ENCODE measurements at regions not wholly inside any gene's neighbourhood (a gene's known extent, or its start where the extent isn't known, plus 50 kb on each side); places are given as distances from the start of the nearest gene placed in this dataset.

GRCh38 chr22:27093422-27093821, 436.0 kb downstream of the MIAT start:
- no peak for DNase-seq (ENCODE audit: low read depth)
- H3K4me3 ChIP-seq (ENCODE audit: low read depth, low read length) = no peak overlapping the region
- TF ChIP-seq, protein P1, sequence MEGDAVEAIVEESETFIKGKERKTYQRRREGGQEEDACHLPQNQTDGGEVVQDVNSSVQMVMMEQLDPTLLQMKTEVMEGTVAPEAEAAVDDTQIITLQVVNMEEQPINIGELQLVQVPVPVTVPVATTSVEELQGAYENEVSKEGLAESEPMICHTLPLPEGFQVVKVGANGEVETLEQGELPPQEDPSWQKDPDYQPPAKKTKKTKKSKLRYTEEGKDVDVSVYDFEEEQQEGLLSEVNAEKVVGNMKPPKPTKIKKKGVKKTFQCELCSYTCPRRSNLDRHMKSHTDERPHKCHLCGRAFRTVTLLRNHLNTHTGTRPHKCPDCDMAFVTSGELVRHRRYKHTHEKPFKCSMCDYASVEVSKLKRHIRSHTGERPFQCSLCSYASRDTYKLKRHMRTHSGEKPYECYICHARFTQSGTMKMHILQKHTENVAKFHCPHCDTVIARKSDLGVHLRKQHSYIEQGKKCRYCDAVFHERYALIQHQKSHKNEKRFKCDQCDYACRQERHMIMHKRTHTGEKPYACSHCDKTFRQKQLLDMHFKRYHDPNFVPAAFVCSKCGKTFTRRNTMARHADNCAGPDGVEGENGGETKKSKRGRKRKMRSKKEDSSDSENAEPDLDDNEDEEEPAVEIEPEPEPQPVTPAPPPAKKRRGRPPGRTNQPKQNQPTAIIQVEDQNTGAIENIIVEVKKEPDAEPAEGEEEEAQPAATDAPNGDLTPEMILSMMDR (IDR thresholded peaks at IDR 0.05; ENCODE audit: low read depth, low read length, missing control alignments) = no peak

DNA sequence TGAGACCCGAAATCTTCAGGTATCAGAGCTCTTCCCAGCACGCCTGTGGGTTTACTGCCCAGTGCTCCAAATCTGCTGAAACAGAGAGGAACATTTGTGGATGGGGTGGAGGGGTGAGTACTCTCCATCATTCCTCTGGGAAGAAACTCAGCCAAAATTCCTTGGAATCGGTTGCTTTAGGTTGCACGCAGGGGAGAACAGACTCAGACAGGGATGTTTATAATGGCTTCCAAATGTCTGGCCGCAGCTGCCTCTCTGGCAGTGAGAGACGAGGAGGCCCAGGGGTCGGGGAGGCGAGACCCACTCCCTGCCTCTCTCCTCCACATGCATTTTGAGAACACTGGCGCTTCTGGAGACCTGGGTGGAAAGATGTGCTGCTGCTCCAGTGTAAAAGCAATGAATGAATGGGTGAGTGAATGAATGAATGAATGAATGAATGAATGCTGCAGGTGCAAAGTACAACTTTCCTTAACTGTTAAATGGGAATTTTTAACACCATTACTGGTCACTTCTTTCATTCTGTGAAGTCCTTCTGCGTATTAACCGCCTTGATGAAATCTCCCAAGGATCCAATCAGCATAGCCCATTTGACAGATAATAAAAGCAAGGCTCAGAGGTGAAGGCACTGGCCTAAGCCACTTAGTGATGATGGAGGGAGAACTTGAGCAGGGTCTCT, 437.4 kb downstream of the MIAT start:
- DNase-seq (ENCODE audit: low read depth) = no peak
- TF ChIP-seq, protein P1 (IDR thresholded peaks at IDR 0.05; ENCODE audit: low read depth, low read length, missing control alignments) = no peak
- H3K4me3 ChIP-seq (ENCODE audit: low read depth, low read length) = no peak overlapping the region

- no peak for DNase-seq (ENCODE audit: low read depth)
- no peak overlapping the region for H3K4me3 ChIP-seq (ENCODE audit: low read depth, low read length)
- TF ChIP-seq, protein P1 (IDR thresholded peaks at IDR 0.05; ENCODE audit: low read depth, low read length, missing control alignments) = no peak
Measured at GRCh38 chr22:27097506-27097905, 440.1 kb downstream of the MIAT start.

GRCh38 chr22:27097933-27098332, 440.5 kb downstream of the MIAT start:
- H3K4me3 ChIP-seq (ENCODE audit: low read depth, low read length) = no peak overlapping the region
- no peak for DNase-seq (ENCODE audit: low read depth)
- TF ChIP-seq, protein P1 (IDR thresholded peaks at IDR 0.05; ENCODE audit: low read depth, low read length, missing control alignments) = no peak

DNA sequence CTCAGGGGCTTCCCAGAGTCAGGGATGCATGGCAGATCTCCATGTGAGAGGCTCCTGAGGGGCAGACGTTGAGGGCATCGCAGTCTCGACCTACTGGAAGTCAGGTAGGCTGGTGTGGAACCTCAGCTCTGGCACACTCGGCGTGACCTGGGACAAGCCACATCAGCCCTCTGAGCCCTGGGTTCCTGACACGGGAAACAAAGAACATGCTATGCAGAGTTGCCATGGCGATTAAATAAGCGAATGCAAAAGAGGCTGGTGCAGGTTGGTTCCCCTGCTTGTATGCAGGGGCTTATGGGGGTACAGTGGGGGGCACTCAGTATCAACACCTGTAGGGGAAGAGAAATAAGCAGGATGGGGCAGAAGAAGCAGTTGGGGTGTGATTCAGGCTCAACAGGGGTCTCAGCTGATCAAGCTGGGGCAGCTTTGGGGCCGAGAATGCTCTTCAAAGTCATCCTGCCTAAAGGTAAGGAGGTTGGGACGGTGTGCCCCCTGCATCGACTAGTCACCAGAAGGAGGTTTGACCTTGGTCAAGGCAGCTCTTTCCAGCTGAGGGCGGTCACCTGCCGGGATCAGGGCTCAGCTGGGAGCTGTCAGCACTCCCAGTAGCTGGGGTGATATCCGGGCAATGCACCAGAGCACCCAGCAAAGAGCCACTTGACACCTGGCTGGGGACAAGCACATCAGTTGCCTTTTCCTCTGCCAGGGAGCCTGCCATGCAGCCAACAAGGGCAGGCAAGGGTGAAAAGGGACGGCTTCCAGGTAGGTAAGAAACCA, 442.7 kb downstream of the MIAT start:
- TF ChIP-seq, protein P1 (IDR thresholded peaks at IDR 0.05; ENCODE audit: low read depth, low read length, missing control alignments) = no peak
- H3K4me3 ChIP-seq (ENCODE audit: low read depth, low read length) = no peak overlapping the region

GRCh38 chr22:27100789-27101188, 443.4 kb downstream of the MIAT start:
- DNase-seq (ENCODE audit: low read depth) = no peak
- no peak overlapping the region for H3K4me3 ChIP-seq (ENCODE audit: low read depth, low read length)
- TF ChIP-seq, protein P1 (IDR thresholded peaks at IDR 0.05; ENCODE audit: low read depth, low read length, missing control alignments) = no peak

More for the DNA sequence above, 442.7 kb downstream of the MIAT start:
- DNase-seq (ENCODE audit: low read depth) = no peak
